Upper lobe of left lung (tissue), 6 donors: ENCODE measurements at regions not wholly inside any gene's neighbourhood (a gene's known extent, or its start where the extent isn't known, plus 50 kb on each side); places are given as distances from the start of the nearest gene placed in this dataset.

ENCODE experiments used
- ATAC-seq, 2 donors: fragments of 200-7000 bp; cut with Tn5 transposase; one replicate each; pipeline ENCODE4 v1.9.1; 2022; ENCODE audit warnings: mild to moderate bottlenecking in 2 of 2, moderate library complexity in 2 of 2; ENCODE audit not compliant: low FRiP score in 2 of 2
- DNase-seq, 2 donors: peaks; one replicate each; pipeline ENCODE4 v3.0.0-alpha.2; 2019 to 2020
- H3K27ac ChIP-seq, 4 donors: fragments of 200-600 bp; sonication (generic); one replicate each; pipeline ENCODE4 v1.5.1; 2016 to 2019
- H3K27me3 ChIP-seq, 4 donors: fragments of 200-600 bp; sonication (generic); one replicate each; pipeline ENCODE4 v1.5.1; 2017 to 2019
- H3K36me3 ChIP-seq, 4 donors: fragments of 200-600 bp; sonication (generic); one replicate each; pipeline ENCODE4 v1.5.1; 2016 to 2019
- H3K4me1 ChIP-seq, 4 donors: fragments of 200-600 bp; sonication (generic); one replicate each; pipeline ENCODE4 v1.5.1; 2018 to 2019
- H3K4me3 ChIP-seq, 4 donors: fragments of 200-600 bp; sonication (generic); one replicate each; pipeline ENCODE4 v1.5.1; 2017 to 2019; ENCODE audit warnings: mild to moderate bottlenecking in 2 of 4, moderate library complexity in 1 of 4
- H3K9me3 ChIP-seq, 4 donors: fragments of 200-600 bp; sonication (generic); one replicate each; pipeline ENCODE4 v1.5.1; 2018 to 2019
- CTCF ChIP-seq, 6 experiments: fragments of 450-650 bp in 4 of 6; fragments of 200-600 bp in 2 of 6; sonication (generic) in 2 of 6; IDR thresholded peaks; one replicate each; pipeline ENCODE4 v1.5.1; 2016 to 2019; ENCODE audit warnings: antibody characterized with exemption in 6 of 6
- EP300 ChIP-seq, 4 donors: sonication (generic); formaldehyde crosslinking; IDR thresholded peaks; one replicate each; pipeline ENCODE4 v1.5.1; 2017; ENCODE audit warnings: antibody characterized with exemption in 4 of 4, control low read depth in 2 of 4
- POLR2A ChIP-seq, 4 donors: fragments of 450-650 bp; IDR thresholded peaks; one replicate each; pipeline ENCODE4 v1.5.1; 2016 to 2017; ENCODE audit warnings: antibody characterized with exemption in 4 of 4, mild to moderate bottlenecking in 2 of 4
- POLR2AphosphoS5 ChIP-seq, 2 donors: sonication (generic); formaldehyde crosslinking; IDR thresholded peaks; one replicate each; pipeline ENCODE4 v1.5.1; 2017; ENCODE audit warnings: antibody characterized with exemption in 2 of 2
- WGBS, 2 donors: methylation state at CpG; one replicate each; pipeline ENCODE4 v1.1.5; 2017 to 2018; 5-methylcytosine and 5-hydroxymethylcytosine counted together
- donor health status: DM: no; HTN: no; CAD: no; lungs with moderate emphysema.
- donor health status: DM: no; HTN: yes; CAD: no; lungs with severe emphysema.

GRCh38 chr4:83932750-83933391, 397.0 kb downstream of the GPAT3 start:
- Histone ChIP-seq H3K27me3 (no peaks in the 10 kb centered on the region), H3K27ac (no peak overlapping the region), H3K4me3 (no peak overlapping the region), H3K36me3 (no peaks in the 10 kb centered on the region), H3K9me3 (no peaks in the 10 kb centered on the region), H3K4me1 (no peaks in the 10 kb centered on the region)
- 79 to 81% methylated on average over 2 of the region's 2 CpGs for WGBS, 2 donors
- ATAC-seq (no peak), DNase-seq (no peak)
- no peak for TF ChIP-seq EP300 (IDR thresholded peaks at IDR 0.05)
- TF ChIP-seq POLR2AphosphoS5 (IDR thresholded peaks at IDR 0.05), result no peak
- no peak for TF ChIP-seq POLR2A (IDR thresholded peaks at IDR 0.05)
- no peak for TF ChIP-seq CTCF (IDR thresholded peaks at IDR 0.05)

GRCh38 chr4:83931659-83932438, 395.9 kb downstream of the GPAT3 start:
- WGBS, 2 donors, result 79 to 84% methylated on average over 6 of the region's 6 CpGs
- Histone ChIP-seq H3K9me3 (no peaks in the 10 kb centered on the region), H3K4me1 (no peaks in the 10 kb centered on the region), H3K4me3 (no peak overlapping the region), H3K36me3 (no peaks in the 10 kb centered on the region), H3K27ac (no peak overlapping the region), H3K27me3 (no peaks in the 10 kb centered on the region)
- TF ChIP-seq POLR2AphosphoS5 (IDR thresholded peaks at IDR 0.05) (no peak), POLR2A (IDR thresholded peaks at IDR 0.05) (no peak), EP300 (IDR thresholded peaks at IDR 0.05) (no peak), CTCF (IDR thresholded peaks at IDR 0.05) (no peak)
- no peak for DNase-seq
- ATAC-seq, result no peak

GRCh38 chr4:83929550-83929949, 393.6 kb downstream of the GPAT3 start:
- Histone ChIP-seq H3K27me3 (no peaks in the 10 kb centered on the region), H3K4me1 (no peaks in the 10 kb centered on the region), H3K36me3 (no peaks in the 10 kb centered on the region), H3K4me3 (no peak overlapping the region), H3K9me3 (no peaks in the 10 kb centered on the region), H3K27ac (no peak overlapping the region)
- TF ChIP-seq POLR2AphosphoS5 (IDR thresholded peaks at IDR 0.05) (no peak), EP300 (IDR thresholded peaks at IDR 0.05) (no peak), POLR2A (IDR thresholded peaks at IDR 0.05) (no peak), CTCF (IDR thresholded peaks at IDR 0.05) (no peak)
- ATAC-seq (no peak), DNase-seq (no peak)
- WGBS, 2 donors, result 37 to 45% methylated on average over 4 of the region's 4 CpGs

GRCh38 chr4:83926950-83927349, 391.0 kb downstream of the GPAT3 start:
- no peak for TF ChIP-seq EP300 (IDR thresholded peaks at IDR 0.05)
- no peak overlapping the region for H3K4me3 ChIP-seq
- 56 to 74% methylated on average over 1 of the region's 1 CpG for WGBS, 2 donors
- no peak for DNase-seq
- no peaks in the 10 kb centered on the region for H3K27me3 ChIP-seq
- no peaks in the 10 kb centered on the region for H3K36me3 ChIP-seq
- H3K4me1 ChIP-seq, result no peaks in the 10 kb centered on the region
- H3K9me3 ChIP-seq, result no peaks in the 10 kb centered on the region
- ATAC-seq, result no peak
- H3K27ac ChIP-seq, result no peak overlapping the region

GRCh38 chr4:83923341-83923740, 387.4 kb downstream of the GPAT3 start:
- no peaks in the 10 kb centered on the region for H3K4me1 ChIP-seq
- 93 to 97% methylated on average over 1 of the region's 1 CpG for WGBS, 2 donors
- H3K4me3 ChIP-seq, result no peak overlapping the region
- H3K36me3 ChIP-seq, result no peaks in the 10 kb centered on the region
- no peaks in the 10 kb centered on the region for H3K9me3 ChIP-seq
- no peaks in the 10 kb centered on the region for H3K27me3 ChIP-seq
- TF ChIP-seq POLR2A (IDR thresholded peaks at IDR 0.05), result no peak
- no peak for TF ChIP-seq EP300 (IDR thresholded peaks at IDR 0.05)
- no peak for TF ChIP-seq CTCF (IDR thresholded peaks at IDR 0.05)
- TF ChIP-seq POLR2AphosphoS5 (IDR thresholded peaks at IDR 0.05), result no peak
- ATAC-seq, result no peak
- no peak for DNase-seq
- H3K27ac ChIP-seq, result no peak overlapping the region
